ENCODE measurements at regions not wholly inside any gene's neighbourhood (a gene's known extent, or its start where the extent isn't known, plus 50 kb on each side); places are given as distances from the start of the nearest gene placed in this dataset.

GRCh38 chr15:96150254-96150653 lies 180.2 kb upstream of the NR2F2 start:
- TF ChIP-seq CTCF (IDR thresholded peaks at IDR 0.05), result no peak
- TF ChIP-seq EP300 (IDR thresholded peaks at IDR 0.05), result no peak
- no peak for TF ChIP-seq POLR2A (IDR thresholded peaks at IDR 0.05)
- no peak for TF ChIP-seq POLR2AphosphoS5 (IDR thresholded peaks at IDR 0.05)
